Caco-2 (cell line): ENCODE measurements at regions not wholly inside any gene's neighbourhood (a gene's known extent, or its start where the extent isn't known, plus 50 kb on each side); places are given as distances from the start of the nearest gene placed in this dataset.

ENCODE experiments used
- BruUV-seq: library from RNA; stranded (reverse); fragments of 400-500 nt; replicated peaks from 2 replicates; lab custom pipeline; 2021; lab: Mats Ljungman, UMichigan
- CTCF ChIA-PET: fragments of 300-600 bp; sonication (Branson Sonifier 250); formaldehyde crosslinking; loops from one replicate; lab custom pipeline; 2022; ENCODE audit warnings: antibody characterized with exemption; lab: Charles Lee
- POLR2A ChIA-PET: fragments of 300-600 bp; sonication (Branson Sonifier 250); formaldehyde crosslinking; loops from one replicate; lab custom pipeline; 2022; ENCODE audit warnings: antibody characterized with exemption; lab: Charles Lee
- DNase-seq, 2 experiments: peaks; one replicate each; pipeline versions ENCODE4 v3.0.0 to v3.0.0-alpha.2; 2020 to 2022
- H3K27me3 ChIP-seq: replicated peaks from 2 replicates; pipeline ENCODE4 v1.6.0; 2011; ENCODE audit warnings: low read length; ENCODE audit not compliant: control insufficient read depth, insufficient read depth
- H3K36me3 ChIP-seq: 2 replicates; pipeline ENCODE4 v1.5.1; 2011; ENCODE audit warnings: low read length; ENCODE audit not compliant: control insufficient read depth, insufficient read depth
- H3K4me1 ChIP-seq: fragments of 250-450 bp; sonication (Bioruptor Pico); 2 replicates; pipeline ENCODE4 v1.5.1; 2020; ENCODE audit warnings: mild to moderate bottlenecking
- H3K4me3 ChIP-seq: 2 replicates; pipeline ENCODE4 v1.5.1; 2011; ENCODE audit warnings: low read depth, mild to moderate bottlenecking, control low read depth, low read length
- H3K9me3 ChIP-seq: fragments of 250-450 bp; sonication (Bioruptor Pico); 2 replicates; pipeline ENCODE4 v1.5.1; 2020; ENCODE audit warnings: mild to moderate bottlenecking, moderate library complexity
- H3K27ac Mint-ChIP-seq: one replicate; pipeline ENCODE4 v1.8.0; 2022; ENCODE audit warnings: mixed read lengths; ENCODE audit not compliant: unreplicated experiment
- H3K27me3 Mint-ChIP-seq: one replicate; pipeline ENCODE4 v1.8.0; 2022; ENCODE audit warnings: mixed read lengths; ENCODE audit not compliant: insufficient read depth, unreplicated experiment
- H3K36me3 Mint-ChIP-seq: one replicate; pipeline ENCODE4 v1.8.0; 2022; ENCODE audit warnings: mild to moderate bottlenecking, mixed read lengths; ENCODE audit not compliant: insufficient read depth, unreplicated experiment
- H3K4me1 Mint-ChIP-seq: one replicate; pipeline ENCODE4 v1.8.0; 2022; ENCODE audit warnings: low read depth, mixed read lengths; ENCODE audit not compliant: unreplicated experiment
- H3K4me3 Mint-ChIP-seq: one replicate; pipeline ENCODE4 v1.8.0; 2022; ENCODE audit warnings: mild to moderate bottlenecking, moderate library complexity, mixed read lengths; ENCODE audit not compliant: unreplicated experiment
- H3K9me3 Mint-ChIP-seq: one replicate; pipeline ENCODE4 v1.8.0; 2022; ENCODE audit warnings: mixed read lengths; ENCODE audit not compliant: unreplicated experiment
- CTCF ChIP-seq, 2 experiments: fragments of 200-600 bp in 1 of 2; IDR thresholded peaks; 1 replicate in 1 of 2; 2 replicates in 1 of 2; pipeline versions ENCODE4 v1.5.1 to v1.8.0; 2011 to 2022; ENCODE audit warnings: antibody characterized with exemption in 1 of 2, control low read depth in 1 of 2, inconsistent platforms in 1 of 2, low read depth in 1 of 2, low read length in 1 of 2, mild to moderate bottlenecking in 1 of 2, moderate library complexity in 1 of 2; ENCODE audit not compliant: insufficient read depth in 1 of 2, severe bottlenecking in 1 of 2, unreplicated experiment in 1 of 2
- intact Hi-C: fragments of 100-400 bp; cut with micrococcal nuclease; formaldehyde crosslinking; loops from one replicate; pipeline ENCODE4 v1.10.0; 2022; ENCODE audit not compliant: unreplicated experiment

- DNase-seq, result no peak
- Histone ChIP-seq H3K36me3 (no peaks in the 10 kb centered on the region), H3K4me3 (no peak overlapping the region), H3K4me1 (no peaks in the 10 kb centered on the region), H3K27me3 (no peaks in the 10 kb centered on the region), H3K9me3 (no peaks in the 10 kb centered on the region)
- ChIA-PET CTCF (no interaction called here), POLR2A (no interaction called here)
- intact Hi-C loops, result no loop called here
- H3K4me3 Mint-ChIP-seq, result no peak overlapping the region
- peaks cover 19% of the 10 kb centered on the region for H3K9me3 Mint-ChIP-seq
- no peaks in the 10 kb centered on the region for H3K4me1 Mint-ChIP-seq
- no peaks in the 10 kb centered on the region for H3K36me3 Mint-ChIP-seq
- H3K27ac Mint-ChIP-seq, result no peak overlapping the region
- no peak for TF ChIP-seq CTCF (IDR thresholded peaks at IDR 0.05; ENCODE audit: insufficient read depth in 1 of 2, low read depth in 1 of 2, low read length in 1 of 2, severe bottlenecking in 1 of 2, unreplicated experiment in 1 of 2)
- peaks cover 19% of the 10 kb centered on the region for H3K27me3 Mint-ChIP-seq
- no TSS peak for BruUV-seq
Measured at GRCh38 chr21:29989634-29990234, 49.9 kb upstream of the GRIK1 start.
